Stimulated activated CD8-positive, alpha-beta memory T cell treated with anti-CD3 and anti-CD28 coated beads, Interleukin-4, amount 100 ng/mL, for 1 hour (primary cell): ENCODE measurements at regions not wholly inside any gene's neighbourhood (a gene's known extent, or its start where the extent isn't known, plus 50 kb on each side); places are given as distances from the start of the nearest gene placed in this dataset.

Experiments
- DNase-seq, 2 donors: peaks; one replicate each; pipeline ENCODE4 v3.0.0-alpha.2; 2020; ENCODE audit warnings: low read depth in 2 of 2, low spot score in 1 of 2

GRCh38 chr1:67559222-67559700 is 125.7 kb upstream of the GADD45A start:
- no peak for DNase-seq

GRCh38 chr1:67560580-67561255 is 124.3 kb upstream of the GADD45A start:
- no peak for DNase-seq

- peak; percentile 63 to 72 for DNase-seq
Observed at GRCh38 chr1:67561704-67562113, 123.3 kb upstream of the GADD45A start.

- DNase-seq = no peak
Observed at GRCh38 chr1:67563684-67564083, 121.3 kb upstream of the GADD45A start.

- no peak for DNase-seq
Observed at GRCh38 chr1:67564193-67564592, 120.8 kb upstream of the GADD45A start.

- no peak for DNase-seq
Observed at GRCh38 chr1:67566803-67567377, 118.1 kb upstream of the GADD45A start.

GRCh38 chr1:67570486-67571143 is 114.4 kb upstream of the GADD45A start:
- DNase-seq = no peak

GRCh38 chr1:67571406-67571805 is 113.6 kb upstream of the GADD45A start:
- no peak for DNase-seq

GRCh38 chr1:67571901-67572593 is 113.0 kb upstream of the GADD45A start:
- DNase-seq = no peak

GRCh38 chr1:67572594-67573221 is 112.3 kb upstream of the GADD45A start:
- DNase-seq = no peak

- DNase-seq = no peak
Observed at GRCh38 chr1:67573311-67573872, 111.6 kb upstream of the GADD45A start.

GRCh38 chr1:67574221-67574620 is 110.8 kb upstream of the GADD45A start:
- no peak for DNase-seq

GRCh38 chr1:67575861-67576260 is 109.1 kb upstream of the GADD45A start:
- DNase-seq = no peak

GRCh38 chr1:67576474-67576873 is 108.5 kb upstream of the GADD45A start:
- no peak for DNase-seq

- no peak for DNase-seq
Observed at GRCh38 chr1:67577646-67578045, 107.4 kb upstream of the GADD45A start.

GRCh38 chr1:67578397-67579020 is 106.5 kb upstream of the GADD45A start:
- no peak for DNase-seq

- DNase-seq = no peak
Observed at GRCh38 chr1:67579623-67580394, 105.2 kb upstream of the GADD45A start.

- DNase-seq = no peak
Observed at GRCh38 chr1:67580691-67581403, 104.2 kb upstream of the GADD45A start.
